Activated B cell treated with CpG ODN at 0.5 μM for 24 hours (primary cell): ENCODE measurements at regions not wholly inside any gene's neighbourhood (a gene's known extent, or its start where the extent isn't known, plus 50 kb on each side); places are given as distances from the start of the nearest gene placed in this dataset.

Experiments
- ATAC-seq: fragments of 200-7000 bp; cut with Tn5 transposase; one replicate; pipeline ENCODE4 v1.10.0; 2021; ENCODE audit warnings: low read depth, mild to moderate bottlenecking, moderate library complexity
- CTCF ChIA-PET: fragments of 350-600 bp; sonication (Branson Sonifier 250); formaldehyde crosslinking; loops from one replicate; lab custom pipeline; 2021; ENCODE audit warnings: antibody characterized with exemption; lab: Charles Lee
- POLR2A ChIA-PET: fragments of 350-600 bp; sonication (Branson Sonifier 250); formaldehyde crosslinking; loops from one replicate; lab custom pipeline; 2021; ENCODE audit warnings: antibody characterized with exemption; lab: Charles Lee
- DNase-seq: peaks from one replicate; pipeline ENCODE4 v3.0.0; 2022
- H3K27ac Mint-ChIP-seq: one replicate; pipeline ENCODE4 v1.8.0; 2020; ENCODE audit warnings: mixed read lengths
- H3K27me3 Mint-ChIP-seq: one replicate; pipeline ENCODE4 v1.8.0; 2021; ENCODE audit warnings: mixed read lengths
- H3K36me3 Mint-ChIP-seq: one replicate; pipeline ENCODE4 v1.8.0; 2021; ENCODE audit warnings: low read depth, mixed read lengths
- H3K4me1 Mint-ChIP-seq: one replicate; pipeline ENCODE4 v1.8.0; 2021; ENCODE audit warnings: mixed read lengths
- H3K4me3 Mint-ChIP-seq: one replicate; pipeline ENCODE4 v1.8.0; 2020; ENCODE audit warnings: mild to moderate bottlenecking, mixed read lengths
- H3K9me3 Mint-ChIP-seq: one replicate; pipeline ENCODE4 v1.8.0; 2020; ENCODE audit warnings: mixed read lengths
- CTCF ChIP-seq: fragments of 200-600 bp; IDR thresholded peaks from one replicate; pipeline ENCODE4 v1.8.0; 2022; ENCODE audit warnings: antibody characterized with exemption, mild to moderate bottlenecking
- intact Hi-C: fragments of 100-400 bp; cut with micrococcal nuclease; formaldehyde crosslinking; loops from one replicate; pipeline ENCODE4 v1.15.1; 2024

- intact Hi-C loops: no loop called here
- ATAC-seq: no peak
Observed at GRCh38 chr9:28834156-28834555, 1260.9 kb upstream of the C9orf72 start.

GRCh38 chr9:28839778-28840430 lies 1266.6 kb upstream of the C9orf72 start:
- Mint-ChIP-seq H3K36me3 (no peaks in the 10 kb centered on the region), H3K27ac (no peak overlapping the region), H3K4me3 (no peak overlapping the region), H3K27me3 (no peaks in the 10 kb centered on the region), H3K4me1 (no peaks in the 10 kb centered on the region), H3K9me3 (peaks cover 2% of the 10 kb centered on the region)
- TF ChIP-seq CTCF: no peak
- DNase-seq: no peak
- ChIA-PET CTCF (no interaction called here), POLR2A (no interaction called here)
- no peak for ATAC-seq
- intact Hi-C loops: no loop called here

More at GRCh38 chr9:28834156-28834555, 1260.9 kb upstream of the C9orf72 start:
- H3K4me3 Mint-ChIP-seq: no peak overlapping the region
- POLR2A ChIA-PET: no interaction called here
- H3K27ac Mint-ChIP-seq: no peak overlapping the region
- no peaks in the 10 kb centered on the region for H3K27me3 Mint-ChIP-seq
- no peak for DNase-seq
- H3K36me3 Mint-ChIP-seq: no peaks in the 10 kb centered on the region
- H3K9me3 Mint-ChIP-seq: no peaks in the 10 kb centered on the region
- CTCF ChIA-PET: no interaction called here
- H3K4me1 Mint-ChIP-seq: no peaks in the 10 kb centered on the region
- TF ChIP-seq CTCF: no peak

- intact Hi-C loops: no loop called here
- POLR2A ChIA-PET: no interaction called here
- Mint-ChIP-seq H3K27me3 (no peaks in the 10 kb centered on the region), H3K4me1 (no peaks in the 10 kb centered on the region), H3K4me3 (no peak overlapping the region), H3K9me3 (peaks cover 2% of the 10 kb centered on the region), H3K27ac (no peak overlapping the region), H3K36me3 (no peaks in the 10 kb centered on the region)
- no peak for ATAC-seq
- CTCF ChIA-PET: no interaction called here
- no peak for DNase-seq
- TF ChIP-seq CTCF: no peak
Observed at GRCh38 chr9:28841775-28842174, 1268.5 kb upstream of the C9orf72 start.

GRCh38 chr9:28847331-28847730 lies 1274.0 kb upstream of the C9orf72 start:
- POLR2A ChIA-PET: no interaction called here
- TF ChIP-seq CTCF: no peak

GRCh38 chr9:28848671-28849070 lies 1275.4 kb upstream of the C9orf72 start:
- no peaks in the 10 kb centered on the region for H3K27me3 Mint-ChIP-seq
- H3K4me1 Mint-ChIP-seq: no peaks in the 10 kb centered on the region
- CTCF ChIA-PET: no interaction called here

More at GRCh38 chr9:28847331-28847730, 1274.0 kb upstream of the C9orf72 start:
- CTCF ChIA-PET: no interaction called here
- no peak overlapping the region for H3K27ac Mint-ChIP-seq
- H3K36me3 Mint-ChIP-seq: no peaks in the 10 kb centered on the region
- no peak for ATAC-seq
- intact Hi-C loops: no loop called here
- no peaks in the 10 kb centered on the region for H3K9me3 Mint-ChIP-seq
- no peaks in the 10 kb centered on the region for H3K27me3 Mint-ChIP-seq
- no peak for DNase-seq
- no peaks in the 10 kb centered on the region for H3K4me1 Mint-ChIP-seq
- no peak overlapping the region for H3K4me3 Mint-ChIP-seq

More at GRCh38 chr9:28848671-28849070, 1275.4 kb upstream of the C9orf72 start:
- no peak overlapping the region for H3K4me3 Mint-ChIP-seq
- ATAC-seq: no peak
- DNase-seq: no peak
- H3K27ac Mint-ChIP-seq: no peak overlapping the region
- H3K9me3 Mint-ChIP-seq: no peaks in the 10 kb centered on the region
- POLR2A ChIA-PET: no interaction called here
- intact Hi-C loops: no loop called here
- TF ChIP-seq CTCF: no peak
- H3K36me3 Mint-ChIP-seq: no peaks in the 10 kb centered on the region
